Central memory CD8-positive, alpha-beta T cell (primary cell): ENCODE measurements at regions not wholly inside any gene's neighbourhood (a gene's known extent, or its start where the extent isn't known, plus 50 kb on each side); places are given as distances from the start of the nearest gene placed in this dataset.

ENCODE experiments used
- ATAC-seq: fragments of 150-1000 bp; cut with Tn5 transposase; replicated peaks from 2 replicates; pipeline ENCODE4 v1.10.0; 2022; ENCODE audit warnings: mild to moderate bottlenecking, moderate FRiP score, moderate number of reproducible peaks; ENCODE audit not compliant: poor library complexity, severe bottlenecking; ENCODE audit errors: extremely low read depth
- DNase-seq, 2 donors: peaks; one replicate each; pipeline ENCODE4 v3.0.0; 2021; ENCODE audit warnings: low spot score in 2 of 2
- H3K27ac Mint-ChIP-seq: one replicate; pipeline ENCODE4 v1.8.0; 2022; ENCODE audit warnings: low read depth, mild to moderate bottlenecking, moderate library complexity, mixed read lengths
- H3K27me3 Mint-ChIP-seq: one replicate; pipeline ENCODE4 v1.8.0; 2022; ENCODE audit warnings: mixed read lengths
- H3K36me3 Mint-ChIP-seq: one replicate; pipeline ENCODE4 v1.8.0; 2022; ENCODE audit warnings: mild to moderate bottlenecking, moderate library complexity, mixed read lengths; ENCODE audit not compliant: insufficient read depth
- H3K4me1 Mint-ChIP-seq: one replicate; pipeline ENCODE4 v1.8.0; 2022; ENCODE audit warnings: mixed read lengths
- H3K4me3 Mint-ChIP-seq: one replicate; pipeline ENCODE4 v1.8.0; 2022; ENCODE audit warnings: mild to moderate bottlenecking, moderate library complexity, mixed read lengths
- H3K9me3 Mint-ChIP-seq: one replicate; pipeline ENCODE4 v1.8.0; 2022; ENCODE audit warnings: mixed read lengths

DNA sequence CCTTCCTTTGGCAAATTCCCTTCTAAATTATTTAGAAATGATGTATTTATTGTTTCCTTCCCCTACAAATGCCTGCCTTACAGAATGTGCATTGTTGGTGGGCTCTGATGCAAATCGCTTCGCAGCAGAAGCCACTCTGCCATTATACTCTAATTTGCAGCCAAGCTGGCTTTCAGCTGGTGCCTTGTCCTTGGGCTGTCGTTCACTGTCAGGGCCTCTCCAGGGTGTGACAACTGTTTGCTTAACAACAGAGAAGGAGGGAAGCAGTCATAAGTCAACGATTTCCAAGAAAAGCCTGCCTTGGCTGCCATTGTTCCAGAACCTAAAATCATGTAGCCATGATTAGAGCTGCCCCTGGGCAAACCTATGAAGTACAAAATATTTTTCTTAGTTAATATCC lies 260.1 kb upstream of the RGMB start:
- DNase-seq: no peak
- Mint-ChIP-seq H3K9me3 (no peaks in the 10 kb centered on the region), H3K36me3 (no peaks in the 10 kb centered on the region), H3K27ac (no peak overlapping the region), H3K27me3 (no peaks in the 10 kb centered on the region), H3K4me3 (no peak overlapping the region), H3K4me1 (no peaks in the 10 kb centered on the region)
- no peak for ATAC-seq

DNA sequence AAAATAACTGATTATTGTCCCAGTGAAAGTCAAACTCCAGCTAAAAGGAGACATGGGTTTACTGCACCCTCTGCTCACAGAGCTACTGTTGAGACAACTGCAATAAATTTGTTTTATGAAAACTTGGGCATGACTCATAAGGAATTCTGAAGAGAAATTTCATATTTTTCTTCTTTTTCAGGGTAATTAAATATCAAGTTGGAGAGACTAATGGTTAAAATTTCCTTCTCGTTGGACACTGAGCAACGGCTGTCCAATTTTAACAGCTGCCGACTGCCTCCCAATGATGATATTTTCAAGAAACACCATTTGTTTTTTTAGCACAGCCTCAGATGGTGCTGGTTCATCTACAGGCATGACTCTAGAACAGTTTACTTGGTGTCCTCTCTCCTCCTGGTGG lies 259.2 kb upstream of the RGMB start:
- H3K27me3 Mint-ChIP-seq: no peaks in the 10 kb centered on the region
- ATAC-seq (no peak), DNase-seq (no peak)
- H3K27ac Mint-ChIP-seq: no peak overlapping the region
- no peaks in the 10 kb centered on the region for H3K36me3 Mint-ChIP-seq
- H3K9me3 Mint-ChIP-seq: no peaks in the 10 kb centered on the region
- H3K4me1 Mint-ChIP-seq: no peaks in the 10 kb centered on the region
- H3K4me3 Mint-ChIP-seq: no peak overlapping the region

DNA sequence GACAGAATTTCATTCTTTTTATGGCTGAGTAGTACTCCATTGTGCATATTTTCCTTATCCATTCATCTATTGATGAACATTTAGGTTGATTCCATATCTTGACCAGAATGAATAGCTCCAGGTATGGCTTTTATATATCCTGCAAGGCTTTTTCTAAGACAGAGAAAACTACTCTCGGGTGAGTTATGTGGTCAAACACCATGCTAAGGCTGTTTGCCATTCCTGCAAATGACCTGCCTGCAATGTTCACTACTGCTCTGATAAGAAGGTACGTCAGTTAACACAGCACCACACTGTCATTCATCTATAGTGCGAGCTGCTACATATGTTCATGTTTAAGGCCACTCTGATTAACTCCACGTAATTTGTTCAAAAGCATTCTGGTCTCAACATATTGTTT lies 256.8 kb upstream of the RGMB start:
- H3K27ac Mint-ChIP-seq: no peak overlapping the region
- no peaks in the 10 kb centered on the region for H3K36me3 Mint-ChIP-seq
- no peaks in the 10 kb centered on the region for H3K9me3 Mint-ChIP-seq
- no peaks in the 10 kb centered on the region for H3K27me3 Mint-ChIP-seq
- no peak overlapping the region for H3K4me3 Mint-ChIP-seq
- DNase-seq: no peak
- no peak for ATAC-seq
- H3K4me1 Mint-ChIP-seq: no peaks in the 10 kb centered on the region

DNA sequence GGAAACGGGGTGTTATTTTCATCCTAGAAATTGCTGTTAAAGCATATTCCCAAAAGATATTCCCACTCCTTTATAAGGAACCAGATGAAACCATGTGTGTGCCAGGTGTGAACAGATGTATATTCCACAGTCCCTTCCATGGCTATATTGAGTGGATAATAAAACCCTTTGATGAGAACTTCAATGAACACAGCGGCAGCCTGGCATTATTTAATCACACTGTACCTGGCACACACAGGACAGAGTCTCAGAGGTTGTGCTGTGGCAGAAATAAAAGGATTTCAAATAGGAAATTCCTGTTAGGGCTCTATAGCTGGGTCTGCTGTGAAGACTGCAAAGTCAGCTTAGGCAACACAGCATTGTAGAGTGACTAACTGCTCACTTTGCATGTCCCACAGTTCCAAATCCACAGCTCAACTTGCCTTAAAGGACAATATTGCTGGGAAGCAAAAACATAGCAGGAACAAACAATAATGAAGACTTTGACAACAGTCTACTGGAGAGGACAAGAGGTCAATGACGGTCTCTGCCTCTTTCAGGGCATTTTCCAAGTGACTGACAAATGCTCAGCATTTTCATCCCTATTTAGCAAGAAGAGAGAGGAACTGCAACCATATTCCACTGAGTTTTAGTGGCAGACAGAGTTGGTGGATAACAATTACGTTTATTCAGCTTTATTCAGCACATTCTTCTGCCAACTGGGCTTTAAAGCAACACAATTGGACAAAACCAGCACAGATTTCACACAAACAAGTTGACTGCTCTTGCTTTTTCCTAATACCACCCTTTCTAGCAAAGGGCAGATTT lies 255.7 kb upstream of the RGMB start:
- DNase-seq (no peak), ATAC-seq (no peak)
- no peaks in the 10 kb centered on the region for H3K9me3 Mint-ChIP-seq
- H3K27ac Mint-ChIP-seq: no peak overlapping the region
- no peaks in the 10 kb centered on the region for H3K4me1 Mint-ChIP-seq
- H3K27me3 Mint-ChIP-seq: no peaks in the 10 kb centered on the region
- H3K36me3 Mint-ChIP-seq: no peaks in the 10 kb centered on the region
- H3K4me3 Mint-ChIP-seq: no peak overlapping the region

DNA sequence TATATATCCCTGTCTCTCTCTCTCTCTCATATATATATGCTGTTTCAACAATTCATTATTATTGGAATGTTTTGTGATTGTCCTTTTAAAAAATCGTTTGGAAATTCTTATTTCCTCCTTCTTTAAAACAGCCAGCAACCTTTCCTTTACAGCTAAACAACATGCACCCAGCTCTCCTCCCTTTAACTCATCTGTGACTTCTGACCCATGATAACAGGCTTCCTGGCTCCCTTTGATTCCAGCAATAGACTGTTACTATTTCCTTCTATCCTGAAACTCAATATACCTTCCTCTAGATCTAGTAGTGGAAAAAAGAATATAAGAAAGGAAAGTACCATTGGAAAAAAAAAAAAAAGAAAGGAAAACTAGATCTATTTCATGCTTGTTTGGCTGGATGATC lies 254.7 kb upstream of the RGMB start:
- Mint-ChIP-seq H3K36me3 (no peaks in the 10 kb centered on the region), H3K4me1 (no peaks in the 10 kb centered on the region), H3K27me3 (no peaks in the 10 kb centered on the region), H3K4me3 (no peak overlapping the region), H3K9me3 (peaks cover 6% of the 10 kb centered on the region), H3K27ac (no peak overlapping the region)
- ATAC-seq (no peak), DNase-seq (no peak)

DNA sequence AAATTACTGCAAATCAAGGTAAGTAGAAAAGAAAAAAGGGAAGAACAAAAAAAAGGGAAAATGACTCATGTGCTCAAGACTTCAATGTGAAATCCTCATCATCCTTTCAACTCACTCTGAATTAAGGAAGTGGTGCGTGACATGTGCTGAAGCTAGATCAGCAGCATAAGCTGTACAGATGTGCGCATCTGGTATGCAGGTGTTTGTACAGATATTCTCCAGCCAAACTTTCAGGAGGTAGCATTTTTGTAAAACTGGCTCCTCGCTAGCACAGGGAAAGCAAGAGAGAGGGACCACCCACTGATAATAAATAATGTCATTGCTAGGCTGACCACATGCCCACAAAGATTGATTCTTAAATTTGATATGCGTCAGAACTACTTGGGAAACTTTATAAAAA lies 253.9 kb upstream of the RGMB start:
- H3K27me3 Mint-ChIP-seq: no peaks in the 10 kb centered on the region
- no peak for DNase-seq
- no peak for ATAC-seq
- no peaks in the 10 kb centered on the region for H3K36me3 Mint-ChIP-seq
- no peaks in the 10 kb centered on the region for H3K4me1 Mint-ChIP-seq
- no peak overlapping the region for H3K4me3 Mint-ChIP-seq
- H3K27ac Mint-ChIP-seq: no peak overlapping the region
- H3K9me3 Mint-ChIP-seq: peaks cover 6% of the 10 kb centered on the region

DNA sequence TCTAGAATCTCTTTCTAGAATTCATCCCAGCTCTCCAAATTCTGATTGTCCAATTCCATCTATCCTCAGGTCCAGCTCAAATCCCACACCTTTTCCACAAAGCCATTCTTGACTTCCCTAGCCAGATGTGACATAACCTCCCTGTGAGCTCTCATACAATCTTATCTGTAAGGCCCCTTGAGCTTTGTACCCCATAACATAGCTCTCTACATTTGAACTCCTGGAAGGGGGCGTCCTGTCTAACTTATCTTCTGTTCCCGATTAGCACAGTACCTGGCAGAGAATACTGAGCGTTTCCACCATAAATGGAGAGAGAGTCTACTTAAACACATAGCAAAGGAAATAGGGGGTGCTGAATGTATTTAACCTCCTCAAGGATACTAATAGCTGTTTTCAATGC lies 251.6 kb upstream of the RGMB start:
- H3K9me3 Mint-ChIP-seq: peaks cover 6% of the 10 kb centered on the region
- no peak for DNase-seq
- no peak overlapping the region for H3K27ac Mint-ChIP-seq
- no peaks in the 10 kb centered on the region for H3K4me1 Mint-ChIP-seq
- H3K4me3 Mint-ChIP-seq: no peak overlapping the region
- ATAC-seq: no peak
- no peaks in the 10 kb centered on the region for H3K36me3 Mint-ChIP-seq
- no peaks in the 10 kb centered on the region for H3K27me3 Mint-ChIP-seq

DNA sequence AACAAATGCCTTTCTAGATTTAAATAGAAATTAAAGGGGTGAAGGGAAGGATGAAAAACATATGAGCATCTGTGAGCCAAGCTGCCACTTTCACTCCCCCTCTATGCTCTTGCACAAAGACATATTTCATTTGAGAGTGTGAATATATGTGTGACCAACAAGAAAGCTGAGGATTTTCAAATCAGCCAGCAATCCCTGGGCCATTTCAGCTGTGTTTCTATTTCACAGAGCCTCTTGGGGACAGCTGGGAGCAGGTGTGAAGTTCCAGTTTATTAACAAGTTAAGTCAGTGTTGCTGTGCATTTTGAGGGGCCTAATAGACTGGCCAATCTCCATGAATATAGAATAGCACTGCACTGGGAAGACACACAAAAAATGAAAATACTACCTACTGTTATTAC lies 248.7 kb upstream of the RGMB start:
- H3K4me1 Mint-ChIP-seq: no peaks in the 10 kb centered on the region
- ATAC-seq (no peak), DNase-seq (no peak)
- H3K4me3 Mint-ChIP-seq: no peak overlapping the region
- H3K27me3 Mint-ChIP-seq: no peaks in the 10 kb centered on the region
- no peaks in the 10 kb centered on the region for H3K36me3 Mint-ChIP-seq
- peaks cover 6% of the 10 kb centered on the region for H3K9me3 Mint-ChIP-seq
- H3K27ac Mint-ChIP-seq: no peak overlapping the region

DNA sequence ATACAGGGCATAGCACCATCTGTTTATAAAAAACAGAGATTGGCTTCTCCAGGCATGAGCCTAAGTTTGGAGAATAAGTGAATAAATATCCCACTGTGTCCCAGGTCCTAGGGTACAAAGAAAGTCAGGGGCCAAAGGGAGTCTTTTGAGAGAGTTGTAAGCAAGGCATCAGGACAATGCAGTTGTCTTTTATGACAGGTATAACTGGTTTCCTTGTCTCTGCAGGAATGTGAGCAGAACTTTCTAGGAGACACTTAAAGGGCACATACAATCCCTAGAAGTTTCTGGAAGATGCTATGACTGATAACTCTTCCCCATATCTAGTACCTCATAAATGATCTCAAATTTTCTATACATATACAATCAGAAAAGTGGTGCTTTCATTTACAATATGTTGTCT lies 245.6 kb upstream of the RGMB start:
- no peaks in the 10 kb centered on the region for H3K4me1 Mint-ChIP-seq
- no peak for DNase-seq
- H3K36me3 Mint-ChIP-seq: no peaks in the 10 kb centered on the region
- H3K9me3 Mint-ChIP-seq: peaks cover 6% of the 10 kb centered on the region
- no peak overlapping the region for H3K27ac Mint-ChIP-seq
- no peak overlapping the region for H3K4me3 Mint-ChIP-seq
- no peak for ATAC-seq
- no peaks in the 10 kb centered on the region for H3K27me3 Mint-ChIP-seq

DNA sequence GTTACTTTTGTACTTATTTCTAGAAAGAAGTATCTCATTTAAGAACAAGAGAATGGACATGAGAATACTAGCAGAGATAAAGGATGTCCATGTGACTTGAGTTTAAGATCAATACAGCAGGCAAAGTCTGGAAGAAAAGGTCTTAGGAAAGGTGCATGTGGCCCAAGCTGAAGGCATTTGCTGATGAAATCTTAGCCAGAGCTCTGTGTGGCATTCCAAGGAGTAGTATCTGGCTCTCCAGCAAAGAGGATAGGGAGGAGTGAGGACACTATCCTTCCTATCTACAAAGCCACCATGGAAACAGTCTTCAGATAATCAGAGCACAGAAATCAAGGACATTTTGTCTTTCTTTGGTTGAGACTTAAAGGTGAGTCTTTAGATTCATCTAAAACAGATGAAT lies 244.1 kb upstream of the RGMB start:
- no peak for DNase-seq
- no peaks in the 10 kb centered on the region for H3K36me3 Mint-ChIP-seq
- no peaks in the 10 kb centered on the region for H3K4me1 Mint-ChIP-seq
- H3K4me3 Mint-ChIP-seq: no peak overlapping the region
- H3K27ac Mint-ChIP-seq: no peak overlapping the region
- H3K9me3 Mint-ChIP-seq: no peaks in the 10 kb centered on the region
- no peak for ATAC-seq
- H3K27me3 Mint-ChIP-seq: no peaks in the 10 kb centered on the region

DNA sequence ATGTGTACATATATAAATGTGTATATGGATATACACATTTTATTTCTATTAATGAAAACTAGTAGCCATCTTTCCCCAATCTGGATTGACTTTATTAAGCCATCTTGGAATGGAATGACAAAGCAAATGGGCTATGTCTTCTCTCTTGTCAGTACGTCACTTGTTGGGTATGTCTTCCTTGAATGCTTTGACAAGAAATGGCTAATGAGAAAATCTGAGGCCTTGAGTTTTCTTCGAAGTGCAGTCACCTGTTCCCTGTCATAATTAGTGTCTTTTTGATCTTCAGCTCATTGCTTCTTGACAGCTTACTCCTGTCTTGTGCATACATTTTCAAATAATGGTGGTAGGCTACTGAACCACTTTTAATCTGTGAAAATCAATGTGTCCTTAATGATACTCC lies 243.2 kb upstream of the RGMB start:
- H3K27me3 Mint-ChIP-seq: no peaks in the 10 kb centered on the region
- H3K27ac Mint-ChIP-seq: no peak overlapping the region
- DNase-seq: no peak
- no peaks in the 10 kb centered on the region for H3K9me3 Mint-ChIP-seq
- H3K4me3 Mint-ChIP-seq: no peak overlapping the region
- no peaks in the 10 kb centered on the region for H3K36me3 Mint-ChIP-seq
- H3K4me1 Mint-ChIP-seq: no peaks in the 10 kb centered on the region
- ATAC-seq: no peak

DNA sequence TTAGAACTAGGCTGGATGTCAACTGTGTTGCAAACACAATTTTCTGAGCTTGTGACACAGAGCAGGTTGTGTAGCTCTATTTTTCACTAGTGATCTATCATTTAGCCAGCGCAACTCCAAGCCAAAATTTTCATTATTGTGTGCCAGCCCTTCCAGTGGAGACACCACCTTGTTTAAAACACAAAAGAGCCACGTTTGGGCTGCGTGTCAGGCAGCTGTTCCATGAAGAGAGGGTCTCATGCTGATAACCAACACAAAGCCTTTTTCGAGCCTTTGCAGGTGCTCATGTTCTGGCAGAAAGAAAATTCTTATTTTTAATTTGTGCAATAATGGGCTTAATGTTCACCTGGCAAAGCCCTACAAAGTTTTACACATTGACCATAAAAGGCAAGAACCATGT lies 237.6 kb upstream of the RGMB start:
- no peak for ATAC-seq
- H3K36me3 Mint-ChIP-seq: no peaks in the 10 kb centered on the region
- no peaks in the 10 kb centered on the region for H3K4me1 Mint-ChIP-seq
- peaks cover 8% of the 10 kb centered on the region for H3K9me3 Mint-ChIP-seq
- H3K27ac Mint-ChIP-seq: no peak overlapping the region
- no peak overlapping the region for H3K4me3 Mint-ChIP-seq
- no peaks in the 10 kb centered on the region for H3K27me3 Mint-ChIP-seq
- DNase-seq: no peak

DNA sequence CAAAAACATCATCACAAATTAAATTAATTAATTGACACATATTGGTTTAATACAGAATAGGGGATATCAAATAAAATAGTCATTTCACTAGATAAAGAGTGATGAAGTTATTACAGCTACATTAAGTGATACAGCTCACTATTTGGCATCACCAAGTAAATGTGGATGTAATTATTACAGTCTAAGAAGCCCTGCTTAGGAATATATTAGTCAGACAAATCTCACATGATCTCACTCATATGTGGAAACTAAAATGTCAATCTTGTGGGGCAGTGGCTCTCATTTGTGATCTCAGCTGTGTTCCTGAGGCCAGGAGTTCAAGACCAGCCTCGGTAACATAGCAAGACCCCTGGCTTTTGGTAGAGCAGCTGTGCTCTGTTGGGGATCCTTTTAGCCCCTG lies 233.4 kb upstream of the RGMB start:
- Mint-ChIP-seq H3K4me3 (no peak overlapping the region), H3K9me3 (peaks cover 28% of the 10 kb centered on the region), H3K4me1 (no peaks in the 10 kb centered on the region), H3K36me3 (peaks cover 2% of the 10 kb centered on the region), H3K27ac (no peak overlapping the region), H3K27me3 (no peaks in the 10 kb centered on the region)
- ATAC-seq (no peak), DNase-seq (no peak)

DNA sequence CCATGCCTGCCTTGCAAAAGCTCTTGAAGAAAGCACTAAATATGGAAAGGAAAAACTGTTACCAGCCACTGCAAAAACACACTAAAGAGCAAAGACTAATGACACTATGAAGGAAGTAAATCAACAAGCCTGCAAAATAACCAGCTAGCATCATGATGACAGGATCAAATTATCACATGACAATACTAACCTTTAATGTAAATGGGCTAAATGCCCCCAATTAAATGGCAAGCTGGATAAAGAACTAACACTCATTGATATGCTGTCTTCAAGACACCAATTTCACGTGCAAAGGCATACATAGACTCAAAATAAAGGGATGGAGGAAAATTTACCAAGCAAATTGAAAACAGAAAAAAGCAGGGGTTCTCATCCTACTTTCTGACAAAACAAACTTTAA lies 231.8 kb upstream of the RGMB start:
- Mint-ChIP-seq H3K27me3 (no peaks in the 10 kb centered on the region), H3K27ac (no peak overlapping the region), H3K9me3 (peaks cover 28% of the 10 kb centered on the region), H3K36me3 (peaks cover 2% of the 10 kb centered on the region), H3K4me1 (no peaks in the 10 kb centered on the region), H3K4me3 (no peak overlapping the region)
- no peak for ATAC-seq
- no peak for DNase-seq
